GM18861 (cell line): ENCODE measurements at regions not wholly inside any gene's neighbourhood (a gene's known extent, or its start where the extent isn't known, plus 50 kb on each side); places are given as distances from the start of the nearest gene placed in this dataset.

Experiments used
- ATAC-seq: cut with Tn5 transposase; IDR thresholded peaks from one replicate; pipeline ENCODE4 v1.9.1; 2021; ENCODE audit not compliant: unreplicated experiment

DNA sequence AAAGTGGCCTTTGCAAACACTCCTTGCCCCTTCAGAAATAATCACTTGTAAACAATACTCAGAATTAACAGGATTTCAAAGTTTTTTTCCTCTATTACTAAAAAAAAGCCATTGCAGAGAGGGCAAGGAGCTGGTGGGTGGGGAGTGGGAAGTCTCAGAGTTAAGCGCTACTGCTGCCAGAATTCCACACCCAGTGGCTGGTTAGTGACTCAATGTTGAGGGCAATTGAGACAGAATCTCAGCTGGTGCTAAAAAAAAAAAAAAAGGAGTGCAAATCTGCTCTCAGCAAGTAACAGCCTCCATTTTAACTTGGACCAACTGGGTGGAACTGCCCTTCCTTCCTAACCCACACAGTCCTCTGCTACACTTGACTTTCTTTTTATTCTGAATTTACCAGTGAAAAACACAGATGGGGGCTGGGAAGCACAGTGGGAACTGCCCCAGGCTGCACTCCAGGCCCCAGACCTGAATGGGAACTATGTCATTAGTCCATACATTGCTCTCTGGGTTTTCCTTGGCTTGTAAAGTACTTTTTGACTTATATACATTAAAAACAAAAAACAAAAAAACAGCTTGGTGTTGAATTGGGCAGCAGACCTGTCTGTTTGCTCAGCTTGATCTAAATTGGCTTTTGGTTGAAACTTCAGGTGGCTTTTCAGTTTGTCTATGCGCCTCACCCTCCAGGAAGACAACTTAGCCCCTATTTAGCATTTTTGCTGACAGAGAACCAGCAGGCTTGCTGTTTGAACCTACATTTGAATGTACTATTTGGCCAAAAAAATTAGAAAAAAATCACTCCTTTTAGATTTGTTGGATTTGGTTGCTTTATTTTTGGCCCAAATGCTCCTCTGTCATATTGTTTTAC lies 357.8 kb upstream of the TBL1XR1 start:
- ATAC-seq = no peak

DNA sequence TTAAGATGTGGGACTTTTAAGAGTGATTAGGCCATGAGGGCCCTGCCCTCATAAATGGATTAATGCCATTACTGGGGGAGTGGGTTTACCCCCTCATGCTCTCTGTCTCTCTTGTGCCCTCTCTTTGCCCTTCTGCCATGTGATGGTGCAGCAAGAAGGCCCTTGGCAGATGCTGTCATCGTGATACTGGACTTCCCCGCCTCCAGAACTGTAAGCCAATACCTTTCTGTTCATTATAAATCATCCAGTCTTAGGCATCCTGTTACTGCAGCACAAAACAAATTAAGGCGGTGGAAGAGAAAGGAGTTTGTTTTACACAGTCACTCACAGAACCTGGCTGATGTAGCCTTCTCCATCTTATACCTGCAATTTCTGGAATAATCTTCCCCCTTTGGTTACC lies 360.3 kb upstream of the TBL1XR1 start:
- ATAC-seq = no peak

DNA sequence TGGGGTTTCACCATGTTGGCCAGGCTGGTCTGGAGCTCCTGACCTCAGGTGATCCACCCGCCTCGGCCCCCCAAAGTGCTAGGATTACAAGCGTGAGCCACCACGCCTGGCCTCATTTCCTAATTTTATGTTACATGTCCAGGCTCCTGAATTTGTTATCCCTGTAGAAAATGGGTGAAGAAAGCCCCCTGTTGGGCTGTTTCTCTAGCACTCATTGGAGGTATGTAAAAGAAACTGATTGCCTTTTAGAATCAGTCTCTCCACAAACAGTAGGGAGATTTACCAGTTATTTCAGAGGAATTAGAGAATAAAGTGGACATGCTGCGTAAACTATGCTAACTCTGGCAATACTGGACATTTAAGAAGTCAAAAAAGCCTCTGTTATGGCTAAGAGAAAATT lies 364.1 kb upstream of the TBL1XR1 start:
- ATAC-seq = no peak

DNA sequence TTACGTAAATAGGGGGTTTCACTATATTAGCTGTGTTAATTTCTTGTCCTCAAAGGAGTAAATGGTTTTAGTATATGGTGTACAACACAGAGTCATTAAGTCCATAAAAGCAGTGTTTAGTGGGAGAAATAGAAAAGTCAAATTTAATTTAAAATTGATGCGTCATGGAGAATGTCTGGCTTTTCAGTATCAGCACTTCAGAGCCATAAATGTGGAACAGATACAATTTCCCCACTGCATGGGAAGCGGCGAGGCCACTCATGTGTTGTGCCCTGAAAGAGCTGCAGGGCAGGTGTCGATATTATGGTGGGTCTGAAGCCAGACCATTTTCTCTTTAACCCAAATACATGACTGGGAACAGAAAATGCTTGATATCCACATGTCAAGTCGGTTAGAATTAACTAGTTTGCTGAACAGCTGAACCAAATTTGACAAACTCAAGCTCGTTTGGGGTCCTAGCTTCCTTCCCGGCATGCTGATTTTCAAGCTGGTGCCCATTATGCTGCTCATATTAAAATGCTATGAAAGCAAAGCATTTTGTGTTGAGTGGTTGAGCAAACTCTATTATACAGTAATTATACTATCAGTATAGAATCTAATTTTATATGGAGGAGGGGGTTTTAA lies 364.6 kb upstream of the TBL1XR1 start:
- no peak for ATAC-seq

DNA sequence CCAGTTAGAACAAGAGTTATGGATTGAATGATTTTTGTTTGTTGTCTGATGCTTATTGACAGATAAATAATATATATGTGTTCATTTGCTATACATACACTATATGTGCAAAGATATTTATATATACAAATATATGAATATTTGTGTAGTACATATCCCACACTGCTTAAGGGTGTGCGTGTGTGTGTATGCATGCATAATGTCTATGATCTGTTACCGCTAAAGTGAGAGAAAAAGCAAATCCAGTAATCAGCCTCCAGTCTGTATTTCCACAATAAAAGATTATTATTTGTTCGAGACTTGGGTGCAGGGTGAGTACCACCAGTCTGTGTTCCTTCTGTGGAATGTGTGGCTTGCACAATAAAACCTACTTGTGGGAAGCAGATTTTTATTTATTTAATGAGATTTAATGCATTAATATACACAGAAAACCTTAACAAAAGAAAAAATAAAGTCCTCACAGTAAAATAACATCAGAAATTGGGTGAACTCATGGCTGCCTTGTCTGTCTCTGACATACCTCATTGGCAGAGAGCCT lies 366.0 kb upstream of the TBL1XR1 start:
- ATAC-seq = no peak

DNA sequence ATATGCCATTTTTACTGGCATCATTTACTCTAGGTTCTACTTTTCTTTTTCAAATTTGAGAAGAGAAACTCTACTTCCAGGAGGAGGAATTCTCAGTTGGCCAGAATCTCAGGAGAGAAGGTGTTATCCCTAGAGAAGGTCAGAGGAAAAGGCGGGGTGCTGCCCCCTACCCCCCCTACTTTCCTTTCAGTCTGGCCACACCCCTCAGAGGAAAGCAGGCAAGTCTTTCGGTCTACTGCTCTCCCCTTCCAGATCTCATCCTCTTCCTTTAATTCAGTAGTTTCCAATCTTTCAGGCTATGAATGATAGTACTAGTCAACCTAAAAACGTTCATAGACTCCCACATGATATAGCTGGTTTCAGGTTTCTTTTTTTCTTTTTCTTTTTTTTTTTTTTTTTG lies 366.5 kb upstream of the TBL1XR1 start:
- ATAC-seq = no peak

DNA sequence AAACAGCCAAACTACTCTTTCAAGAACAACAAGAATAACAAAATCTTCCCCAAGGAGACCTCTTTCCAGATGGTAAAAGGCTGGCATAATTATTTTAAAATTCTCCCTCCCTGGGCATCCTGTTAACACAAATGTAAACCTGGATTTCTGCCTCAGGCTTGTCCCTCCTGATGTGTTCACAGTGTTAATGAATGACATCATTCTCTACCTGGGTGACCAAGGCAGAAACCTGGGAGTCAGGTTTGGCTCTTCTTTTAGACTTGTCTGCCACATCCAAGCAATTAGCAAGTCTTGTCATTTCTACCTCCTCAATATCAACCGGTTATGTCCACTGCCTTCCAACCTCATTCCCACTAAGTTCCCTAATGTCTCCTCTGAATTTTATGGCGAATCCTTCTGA lies 368.7 kb upstream of the TBL1XR1 start:
- no peak for ATAC-seq

DNA sequence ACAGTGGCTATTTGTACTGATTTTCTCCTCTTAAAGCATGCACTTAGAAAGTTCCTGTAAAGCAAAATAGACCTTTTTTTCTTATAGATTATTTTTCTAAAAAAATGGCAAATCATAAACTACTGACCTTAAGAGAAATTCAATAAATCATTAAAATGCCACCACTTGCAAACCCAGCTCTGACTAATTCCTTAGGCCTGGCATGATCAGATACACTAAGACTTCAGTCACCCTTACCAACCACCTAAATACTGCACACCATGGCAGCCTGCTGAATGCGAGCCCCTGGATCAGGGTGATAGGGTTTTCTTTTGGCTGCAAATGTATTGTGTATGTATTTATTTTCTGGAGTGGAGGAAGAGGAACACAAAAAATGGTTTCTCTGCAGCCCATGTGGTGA lies 370.6 kb upstream of the TBL1XR1 start:
- no peak for ATAC-seq

DNA sequence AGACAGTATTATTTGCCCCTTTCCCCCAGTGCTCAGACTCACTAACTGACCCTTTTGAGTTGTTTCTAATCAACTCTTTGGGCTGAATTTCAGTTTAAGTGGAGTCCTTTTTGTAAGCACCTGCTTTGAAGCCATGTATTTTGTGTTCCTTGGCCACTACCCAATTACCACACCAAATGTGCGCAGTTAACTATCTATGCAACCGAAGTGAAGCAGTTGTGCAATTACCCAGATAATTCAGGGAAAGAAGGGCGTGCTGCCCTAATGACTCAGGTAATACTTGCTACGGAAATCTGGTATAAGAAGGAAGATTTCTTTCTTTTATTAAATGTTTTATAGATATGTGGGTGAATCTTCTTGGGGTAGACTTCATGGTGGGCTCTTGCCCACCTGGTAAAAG lies 371.9 kb upstream of the TBL1XR1 start:
- no peak for ATAC-seq

DNA sequence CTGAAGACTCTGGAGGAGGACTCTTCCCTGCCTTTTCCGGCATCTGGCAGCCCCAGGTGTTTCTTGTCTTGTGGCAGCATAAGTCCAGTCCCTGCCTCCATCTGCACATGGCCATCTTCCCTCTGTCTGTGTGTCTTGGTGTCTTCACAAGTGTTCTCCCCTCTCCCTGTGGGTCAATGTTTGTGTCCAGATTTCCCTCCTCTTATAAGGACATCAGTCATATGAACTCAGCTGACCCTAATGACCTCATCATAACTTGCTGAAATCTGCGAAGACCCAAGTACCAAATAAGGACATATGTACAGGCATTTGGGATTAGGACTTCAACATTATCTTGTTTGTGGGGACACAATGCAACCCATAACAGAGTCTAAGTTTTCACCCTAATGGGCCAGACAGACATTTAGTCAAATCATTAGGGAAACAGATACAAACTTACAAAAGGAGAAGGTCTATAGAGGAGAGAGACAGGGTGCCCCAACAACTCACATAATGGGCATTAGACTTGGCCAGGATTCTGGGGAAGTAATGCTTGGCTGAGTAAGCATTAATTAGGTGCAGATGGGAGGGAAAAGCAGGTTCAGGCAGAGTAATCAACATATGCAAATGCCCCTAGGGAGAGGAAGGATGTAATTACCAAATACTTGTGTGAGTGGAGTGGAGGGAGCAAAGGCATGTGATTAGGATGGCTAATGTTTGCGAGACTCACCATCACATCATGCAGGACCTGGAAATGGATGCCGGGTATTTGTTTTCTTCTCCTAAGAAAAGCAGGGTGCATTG lies 372.8 kb upstream of the TBL1XR1 start:
- no peak for ATAC-seq

DNA sequence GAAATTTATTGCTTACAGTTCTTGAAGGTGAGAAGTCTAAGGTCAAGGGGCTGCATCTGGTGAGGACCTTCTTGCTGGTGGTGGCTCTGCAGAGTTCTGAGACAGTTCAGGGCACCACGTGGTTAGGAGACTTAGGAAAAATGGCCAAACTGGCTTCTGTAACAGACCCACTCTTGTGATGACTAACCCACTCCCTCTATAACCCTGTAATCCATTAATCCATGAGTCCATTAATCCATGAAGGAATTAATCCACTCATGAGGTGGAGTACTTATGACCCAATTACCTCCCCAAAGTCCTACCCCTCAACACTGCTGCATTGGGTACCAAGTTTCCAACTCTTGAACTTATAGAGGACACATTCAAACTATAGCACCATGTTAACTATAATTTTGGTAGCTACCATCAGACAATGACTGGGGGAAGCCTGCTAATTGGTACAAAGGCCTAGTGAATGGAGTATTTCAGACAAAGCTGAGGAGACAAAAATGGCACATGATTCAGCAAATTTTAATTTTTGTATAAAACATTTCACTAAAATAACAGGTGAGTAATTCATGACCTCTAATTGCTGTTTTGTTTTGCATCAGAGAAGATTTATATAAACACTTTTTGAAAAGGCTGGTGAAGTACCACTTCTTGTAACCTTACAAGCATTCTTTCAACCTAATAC lies 374.1 kb upstream of the TBL1XR1 start:
- no peak for ATAC-seq

DNA sequence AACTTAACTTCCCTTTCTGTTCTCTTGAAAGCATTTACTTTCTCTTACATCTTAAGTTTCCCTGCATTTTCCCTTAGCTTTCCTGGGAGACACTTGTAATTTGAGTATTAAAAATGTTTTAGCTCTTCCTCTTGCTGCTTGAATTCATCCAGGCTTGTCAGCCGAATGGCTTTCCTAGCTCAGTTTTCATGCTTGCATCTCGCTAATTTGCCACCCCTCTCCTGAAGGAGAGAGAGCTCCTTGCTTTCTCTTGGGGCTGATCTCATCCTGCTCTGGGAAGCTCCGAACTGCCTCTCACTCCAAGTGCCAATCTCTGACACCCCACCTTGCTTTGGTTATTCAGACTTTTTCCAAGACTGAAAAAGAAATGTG lies 374.6 kb upstream of the TBL1XR1 start:
- ATAC-seq = no peak

DNA sequence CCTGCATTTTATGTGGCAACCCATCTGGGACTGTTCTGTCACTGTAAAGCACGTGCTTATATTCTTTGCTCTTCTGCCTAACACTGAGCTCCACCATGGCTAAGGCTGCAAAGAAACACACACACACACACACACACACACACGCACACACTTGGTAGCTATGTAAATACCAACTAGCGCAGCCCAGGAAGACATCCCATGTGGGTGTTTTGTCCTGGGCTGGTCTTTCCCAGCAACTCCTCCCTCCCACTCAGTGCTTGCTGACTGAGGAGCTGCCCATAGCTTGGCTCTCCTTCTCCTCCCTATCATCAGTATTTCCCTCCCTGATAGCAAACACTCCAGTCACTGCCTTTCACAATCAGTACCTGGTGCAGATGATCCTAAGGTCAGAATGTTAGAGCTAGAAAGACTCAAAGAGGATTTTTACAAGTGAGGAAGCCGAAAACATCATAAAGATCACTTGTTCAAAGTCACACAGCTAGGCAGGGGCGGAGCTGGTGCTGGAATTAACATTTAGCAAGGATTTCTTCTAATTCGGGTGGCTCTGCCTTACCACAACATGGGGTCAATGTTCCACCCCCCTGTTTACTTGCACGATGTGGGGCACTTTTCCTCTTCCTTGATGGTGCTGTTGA lies 377.1 kb upstream of the TBL1XR1 start:
- no peak for ATAC-seq

DNA sequence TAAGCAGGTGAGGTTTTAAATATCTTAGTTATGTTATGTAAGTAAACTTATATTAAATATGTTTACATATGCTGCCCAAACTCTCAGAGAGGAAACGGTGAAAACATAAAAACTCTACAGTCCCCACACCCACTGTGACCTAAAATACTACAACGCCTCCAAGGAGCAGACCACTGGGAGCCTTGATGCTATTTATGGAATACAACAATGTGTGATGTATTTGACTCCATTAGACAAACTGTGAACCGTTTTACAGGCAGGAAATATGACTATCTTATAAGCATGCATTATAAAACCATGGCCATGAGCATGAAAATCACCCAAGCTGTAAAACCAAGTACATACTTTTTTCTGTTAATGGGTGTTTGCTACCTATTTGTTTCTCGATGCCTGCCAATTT lies 379.5 kb upstream of the TBL1XR1 start:
- ATAC-seq = no peak

DNA sequence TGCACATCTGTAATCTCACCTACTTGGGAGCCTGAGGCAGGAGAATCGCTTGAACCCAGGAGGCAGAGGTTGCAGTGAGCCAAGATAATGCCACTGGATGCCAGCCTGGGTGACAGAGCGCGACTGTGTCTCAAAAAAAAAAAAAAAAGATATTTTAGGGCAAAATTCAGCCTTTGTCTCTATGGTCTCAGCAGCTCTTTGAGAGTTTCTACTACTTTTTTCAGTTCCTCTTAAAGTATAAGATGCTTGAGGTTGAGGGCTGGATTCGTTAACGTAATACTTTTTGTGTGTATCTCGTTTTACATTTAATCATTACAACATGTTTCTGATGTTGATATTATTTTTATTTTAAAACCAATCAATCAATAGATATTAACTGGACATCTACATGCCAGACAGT lies 381.2 kb upstream of the TBL1XR1 start:
- ATAC-seq = peak; percentile 84

DNA sequence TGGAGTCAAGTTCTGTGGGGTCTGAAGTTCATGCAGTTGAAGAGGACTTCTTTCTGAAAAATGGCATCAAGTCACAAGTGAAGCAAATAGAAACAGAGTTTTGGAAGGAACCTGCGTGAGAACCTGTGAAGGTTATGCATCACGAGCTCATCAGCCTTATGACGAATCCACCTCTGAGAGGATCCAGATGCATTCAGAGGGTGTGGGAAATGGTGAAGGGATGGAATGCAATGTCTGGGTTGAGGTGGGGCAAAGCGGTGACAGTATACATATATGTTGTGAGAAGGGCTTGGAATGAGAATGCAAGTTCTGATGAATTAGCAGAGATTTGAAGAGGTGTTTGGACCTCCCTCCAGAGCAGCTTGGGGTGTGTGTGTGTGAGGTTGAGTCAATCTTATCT lies 382.1 kb upstream of the TBL1XR1 start:
- no peak for ATAC-seq

DNA sequence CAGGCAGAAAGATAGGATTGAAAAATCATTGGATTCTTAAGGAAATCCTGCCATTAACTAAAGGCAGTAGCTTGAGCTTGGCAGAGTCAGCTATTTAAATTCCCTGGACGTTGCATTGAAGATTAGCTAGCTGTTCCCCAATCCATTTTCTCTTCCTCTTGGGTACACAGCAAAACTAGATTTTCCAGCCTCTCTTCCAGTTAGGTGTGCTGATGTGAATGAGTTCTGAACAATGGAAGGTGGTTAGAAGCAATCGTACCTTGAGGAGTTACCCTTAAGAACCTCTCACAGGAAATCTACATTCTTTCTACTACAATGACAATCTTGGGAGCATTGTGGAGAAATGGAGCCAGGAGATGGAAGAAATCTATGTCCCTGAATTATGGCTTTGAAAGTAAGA lies 383.2 kb upstream of the TBL1XR1 start:
- no peak for ATAC-seq

DNA sequence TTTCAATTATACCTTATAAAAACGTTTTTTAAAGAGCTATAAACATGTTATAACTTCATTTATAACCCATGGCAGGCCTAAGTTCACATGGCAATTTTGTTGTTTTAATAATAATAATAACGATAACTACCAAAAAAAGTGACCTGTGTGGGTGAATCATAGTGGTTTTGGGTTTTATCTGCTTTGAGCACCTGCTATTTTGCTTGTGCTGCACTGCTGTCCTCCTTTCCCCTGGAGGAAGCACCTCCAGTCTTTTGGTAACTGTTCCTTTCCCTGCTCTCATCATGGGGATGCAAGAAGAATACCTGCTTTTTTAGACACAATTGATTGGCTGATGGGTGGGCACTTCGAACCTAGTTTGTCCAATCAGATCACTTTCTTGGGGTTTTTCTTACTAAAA lies 388.0 kb upstream of the TBL1XR1 start:
- ATAC-seq = no peak

DNA sequence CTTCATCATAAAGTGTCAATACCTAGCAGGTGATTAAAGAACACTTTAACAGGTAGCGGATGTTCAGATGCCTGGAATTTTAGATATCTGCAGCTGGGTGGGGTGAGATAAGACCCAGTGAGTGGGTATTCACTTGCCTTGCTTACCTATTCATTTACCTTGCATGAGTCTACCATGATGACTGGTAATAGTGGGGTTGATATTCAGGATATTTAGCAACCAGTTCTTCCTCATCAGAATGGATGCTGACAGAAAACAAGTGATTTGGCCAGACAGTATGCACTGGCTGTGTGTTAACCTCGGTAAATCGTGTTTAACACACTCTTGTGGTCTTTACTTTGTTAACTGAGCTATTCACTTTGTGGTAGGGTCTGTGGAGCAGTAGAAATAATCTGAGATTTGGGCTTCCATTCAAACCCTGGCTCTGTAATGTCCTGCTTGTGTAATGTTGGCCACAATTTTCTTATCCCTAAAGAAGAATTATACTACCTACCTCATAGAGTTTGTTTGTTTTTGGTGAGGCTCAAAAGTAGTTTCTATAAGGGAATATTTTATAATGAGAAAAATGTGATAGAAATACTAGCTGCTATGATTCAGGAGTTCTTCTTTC lies 391.9 kb upstream of the TBL1XR1 start:
- ATAC-seq = no peak

DNA sequence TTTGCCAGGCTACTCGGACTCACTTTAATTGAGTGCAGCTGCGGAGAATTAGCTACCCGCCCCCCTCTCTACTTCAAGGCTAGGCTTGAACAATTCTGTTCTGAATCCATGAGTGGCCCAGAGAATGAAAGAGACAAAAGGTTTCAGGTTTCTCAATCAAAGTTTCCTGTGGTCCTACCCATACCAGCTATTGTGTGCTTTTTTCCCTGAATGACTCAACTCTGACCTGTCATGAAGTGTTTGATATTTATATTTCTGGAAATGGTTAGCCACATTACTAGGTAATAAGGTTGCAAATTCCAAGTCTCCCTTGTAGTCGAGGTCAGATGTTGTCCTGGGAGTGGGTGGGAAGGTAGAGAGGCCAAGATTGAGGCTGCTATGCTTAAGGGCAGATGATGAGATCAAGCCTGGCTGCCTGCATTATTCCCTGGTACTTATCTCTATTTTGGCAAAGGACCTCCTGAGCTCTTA lies 392.7 kb upstream of the TBL1XR1 start:
- peak; percentile 71 for ATAC-seq
